CD1c-positive myeloid dendritic cell (primary cell): ENCODE measurements at regions not wholly inside any gene's neighbourhood (a gene's known extent, or its start where the extent isn't known, plus 50 kb on each side); places are given as distances from the start of the nearest gene placed in this dataset.

Experiments
- DNase-seq: peaks from one replicate; pipeline ENCODE4 v3.0.0-alpha.2; 2016; ENCODE audit errors: extremely low spot score

GRCh38 chr6:54640911-54641310, 205.7 kb upstream of the FAM83B start:
- DNase-seq: no peak

- DNase-seq: no peak
These were observed 200.3 kb upstream of the FAM83B start for GRCh38 chr6:54646069-54646950.

GRCh38 chr6:54646951-54647664, 199.5 kb upstream of the FAM83B start:
- DNase-seq: no peak

GRCh38 chr6:54654381-54654780, 192.2 kb upstream of the FAM83B start:
- no peak for DNase-seq

GRCh38 chr6:54655162-54655561, 191.4 kb upstream of the FAM83B start:
- DNase-seq: no peak

GRCh38 chr6:54665278-54665677, 181.3 kb upstream of the FAM83B start:
- DNase-seq: no peak

GRCh38 chr6:54680531-54680930, 166.0 kb upstream of the FAM83B start:
- no peak for DNase-seq

GRCh38 chr6:54681267-54681666, 165.3 kb upstream of the FAM83B start:
- DNase-seq: no peak

- DNase-seq: no peak
These were observed 164.6 kb upstream of the FAM83B start for GRCh38 chr6:54681987-54682386.

- DNase-seq: no peak
These were observed 157.0 kb upstream of the FAM83B start for GRCh38 chr6:54689620-54690019.

GRCh38 chr6:54690596-54690995, 156.0 kb upstream of the FAM83B start:
- DNase-seq: no peak

- DNase-seq: no peak
These were observed 151.5 kb upstream of the FAM83B start for GRCh38 chr6:54694928-54695532.

GRCh38 chr6:54695815-54696214, 150.8 kb upstream of the FAM83B start:
- DNase-seq: peak; percentile 3

- DNase-seq: no peak
These were observed 149.1 kb upstream of the FAM83B start for GRCh38 chr6:54697424-54697823.

GRCh38 chr6:54698974-54699373, 147.6 kb upstream of the FAM83B start:
- DNase-seq: no peak

GRCh38 chr6:54700158-54700557, 146.4 kb upstream of the FAM83B start:
- DNase-seq: no peak

- DNase-seq: no peak
These were observed 143.8 kb upstream of the FAM83B start for GRCh38 chr6:54702772-54703171.

- no peak for DNase-seq
These were observed 140.2 kb upstream of the FAM83B start for GRCh38 chr6:54706391-54706790.

- DNase-seq: no peak
These were observed 139.5 kb upstream of the FAM83B start for GRCh38 chr6:54706844-54707605.

GRCh38 chr6:54710456-54710855, 136.1 kb upstream of the FAM83B start:
- DNase-seq: no peak

- DNase-seq: no peak
These were observed 130.6 kb upstream of the FAM83B start for GRCh38 chr6:54716010-54716409.

- no peak for DNase-seq
These were observed 129.7 kb upstream of the FAM83B start for GRCh38 chr6:54716877-54717276.
